A673 (cell line): ENCODE measurements at regions not wholly inside any gene's neighbourhood (a gene's known extent, or its start where the extent isn't known, plus 50 kb on each side); places are given as distances from the start of the nearest gene placed in this dataset.

ENCODE experiments used
- CTCF ChIP-seq: fragments of 300-800, 200-600 bp; sonication (generic); conservative IDR thresholded peaks from 2 replicates; pipeline ENCODE4 v1.5.1; 2017; ENCODE audit warnings: low read depth, mild to moderate bottlenecking, antibody characterized with exemption, low read length, moderate library complexity, mixed read lengths
- EZH2 ChIP-seq: fragments of 200-600 bp; sonication (generic); IDR thresholded peaks from 2 replicates; pipeline ENCODE4 v1.6.1; 2017; ENCODE audit warnings: borderline replicate concordance, low read depth, mild to moderate bottlenecking, mixed read lengths, antibody characterized with exemption, low read length; ENCODE audit not compliant: poor library complexity, severe bottlenecking

GRCh38 chr4:128440923-128441322, 153.3 kb upstream of the PGRMC2 start:
- TF ChIP-seq CTCF (no peak), EZH2 (no peak)
